Liver (tissue), 8 donors: ENCODE measurements at regions not wholly inside any gene's neighbourhood (a gene's known extent, or its start where the extent isn't known, plus 50 kb on each side); places are given as distances from the start of the nearest gene placed in this dataset.

Experiments used
- DNase-seq: peaks from one replicate; pipeline ENCODE4 v3.0.0-alpha.2; 2017; ENCODE audit warnings: low spot score
- H3K27ac ChIP-seq, 2 donors: one replicate each; pipeline ENCODE4 v1.7.0; 2013; ENCODE audit warnings: inconsistent platforms in 2 of 2, low read length in 2 of 2, control low read depth in 1 of 2, low read depth in 1 of 2, mild to moderate bottlenecking in 1 of 2
- H3K27me3 ChIP-seq, 4 donors: one replicate each; pipeline versions ENCODE4 v1.6.1 to v1.7.0; 2013; ENCODE audit warnings: low read length in 3 of 4, inconsistent platforms in 1 of 4, mild to moderate bottlenecking in 1 of 4, moderate library complexity in 1 of 4; ENCODE audit not compliant: control insufficient read depth in 4 of 4, insufficient read depth in 4 of 4
- H3K36me3 ChIP-seq, 4 donors: one replicate each; pipeline versions ENCODE4 v1.6.1 to v1.7.0; 2013; ENCODE audit warnings: low read length in 3 of 4, mild to moderate bottlenecking in 3 of 4, low read depth in 1 of 4, moderate library complexity in 1 of 4; ENCODE audit not compliant: control insufficient read depth in 4 of 4, insufficient read depth in 3 of 4
- H3K4me1 ChIP-seq, 4 donors: one replicate each; pipeline versions ENCODE4 v1.6.1 to v1.7.0; 2013; ENCODE audit warnings: low read length in 3 of 4, mild to moderate bottlenecking in 3 of 4, moderate library complexity in 1 of 4; ENCODE audit not compliant: control insufficient read depth in 4 of 4, insufficient read depth in 4 of 4
- H3K4me3 ChIP-seq, 3 donors: one replicate each; pipeline versions ENCODE4 v1.6.1 to v1.7.0; 2013; ENCODE audit warnings: low read length in 3 of 3, control low read depth in 1 of 3, low read depth in 1 of 3, mild to moderate bottlenecking in 1 of 3
- H3K9ac ChIP-seq, 2 donors: one replicate each; pipeline ENCODE4 v1.7.0; 2013; ENCODE audit warnings: low read length in 2 of 2, mild to moderate bottlenecking in 2 of 2, moderate library complexity in 2 of 2, control low read depth in 1 of 2, low read depth in 1 of 2
- H3K9me3 ChIP-seq, 4 donors: one replicate each; pipeline versions ENCODE4 v1.6.1 to v1.7.0; 2013; ENCODE audit warnings: low read length in 3 of 4; ENCODE audit not compliant: control insufficient read depth in 4 of 4
- ATF3 ChIP-seq: IDR thresholded peaks from 2 replicates; pipeline ENCODE4 v1.6.1; 2016; ENCODE audit warnings: antibody characterized with exemption
- EGR1 ChIP-seq, 2 donors: IDR thresholded peaks; 2 replicates each; pipeline ENCODE4 v1.6.1; 2016 to 2018; ENCODE audit warnings: antibody characterized with exemption in 2 of 2, low read depth in 2 of 2
- FOXA1 ChIP-seq: IDR thresholded peaks from 2 replicates; pipeline ENCODE4 v1.6.1; 2016; ENCODE audit warnings: antibody characterized with exemption
- GABPA ChIP-seq, 2 donors: IDR thresholded peaks in 1 of 2; conservative IDR thresholded peaks in 1 of 2; 2 replicates each; pipeline ENCODE4 v1.6.1; 2016; ENCODE audit warnings: antibody characterized with exemption in 2 of 2, mild to moderate bottlenecking in 1 of 2, moderate library complexity in 1 of 2
- HNF4G ChIP-seq: IDR thresholded peaks from 2 replicates; pipeline ENCODE4 v1.6.1; 2016; ENCODE audit warnings: antibody characterized with exemption
- MAX ChIP-seq: IDR thresholded peaks from 2 replicates; pipeline ENCODE4 v1.6.1; 2016; ENCODE audit warnings: antibody characterized with exemption
- RAD21 ChIP-seq, 2 donors: IDR thresholded peaks; 2 replicates each; pipeline ENCODE4 v1.6.1; 2016; ENCODE audit warnings: antibody characterized with exemption in 2 of 2, mild to moderate bottlenecking in 2 of 2
- REST ChIP-seq: IDR thresholded peaks from 2 replicates; pipeline ENCODE4 v1.6.1; 2016; ENCODE audit warnings: antibody characterized with exemption, mild to moderate bottlenecking
- RXRA ChIP-seq, 2 donors: IDR thresholded peaks; 2 replicates each; pipeline ENCODE4 v1.6.1; 2017 to 2018; ENCODE audit warnings: antibody characterized with exemption in 2 of 2, mild to moderate bottlenecking in 1 of 2
- SP1 ChIP-seq: IDR thresholded peaks from 2 replicates; pipeline ENCODE4 v1.6.1; 2018; ENCODE audit warnings: antibody characterized with exemption, mild to moderate bottlenecking
- TAF1 ChIP-seq: conservative IDR thresholded peaks from 2 replicates; pipeline ENCODE4 v1.6.1; 2016; ENCODE audit warnings: antibody characterized with exemption, mild to moderate bottlenecking
- YY1 ChIP-seq: IDR thresholded peaks from 2 replicates; pipeline ENCODE4 v1.6.1; 2016; ENCODE audit warnings: antibody characterized with exemption, mild to moderate bottlenecking
- ZBTB33 ChIP-seq: IDR thresholded peaks from 2 replicates; pipeline ENCODE4 v1.6.1; 2016; ENCODE audit warnings: antibody characterized with exemption
- WGBS: extraction: QIAGEN DNeasy Blood & Tissue Kit; methylation state at CpG from one replicate; pipeline ENCODE4 v1.1.7; 2013; 5-methylcytosine and 5-hydroxymethylcytosine counted together
- TF ChIP-seq, protein P1 (sequence below): fragments of 150-350 bp; IDR thresholded peaks from 2 replicates; pipeline ENCODE4 v1.5.1; 2017; ENCODE audit warnings: improper control_type of control experiment, low read depth, low read length; ENCODE audit not compliant: missing input control
- donor health status: healthy.
- donor health status: healthy.
- donor health status: healthy.
- donor health status: healthy.
- donor health status: healthy.

GRCh38 chr15:85859671-85860070, 64.9 kb upstream of the KLHL25 start:
- Histone ChIP-seq H3K9me3 (no peaks in the 10 kb centered on the region), H3K9ac (no peak overlapping the region), H3K27me3 (no peaks in the 10 kb centered on the region), H3K4me1 (no peaks in the 10 kb centered on the region), H3K27ac (no peak overlapping the region), H3K36me3 (no peaks in the 10 kb centered on the region), H3K4me3 (no peak overlapping the region)
- WGBS, result 76% methylated on average over 3 of the region's 3 CpGs
- no peak for TF ChIP-seq FOXA1
- TF ChIP-seq RXRA (IDR thresholded peaks at IDR 0.05), result no peak
- TF ChIP-seq REST, result no peak
- TF ChIP-seq SP1, result no peak
- no peak for TF ChIP-seq HNF4G
- no peak for TF ChIP-seq YY1
- TF ChIP-seq GABPA (IDR thresholded peaks at IDR 0.05 in 1 of 2, conservative IDR thresholded peaks at IDR 0.05 in 1 of 2), result no peak
- TF ChIP-seq, protein P1, sequence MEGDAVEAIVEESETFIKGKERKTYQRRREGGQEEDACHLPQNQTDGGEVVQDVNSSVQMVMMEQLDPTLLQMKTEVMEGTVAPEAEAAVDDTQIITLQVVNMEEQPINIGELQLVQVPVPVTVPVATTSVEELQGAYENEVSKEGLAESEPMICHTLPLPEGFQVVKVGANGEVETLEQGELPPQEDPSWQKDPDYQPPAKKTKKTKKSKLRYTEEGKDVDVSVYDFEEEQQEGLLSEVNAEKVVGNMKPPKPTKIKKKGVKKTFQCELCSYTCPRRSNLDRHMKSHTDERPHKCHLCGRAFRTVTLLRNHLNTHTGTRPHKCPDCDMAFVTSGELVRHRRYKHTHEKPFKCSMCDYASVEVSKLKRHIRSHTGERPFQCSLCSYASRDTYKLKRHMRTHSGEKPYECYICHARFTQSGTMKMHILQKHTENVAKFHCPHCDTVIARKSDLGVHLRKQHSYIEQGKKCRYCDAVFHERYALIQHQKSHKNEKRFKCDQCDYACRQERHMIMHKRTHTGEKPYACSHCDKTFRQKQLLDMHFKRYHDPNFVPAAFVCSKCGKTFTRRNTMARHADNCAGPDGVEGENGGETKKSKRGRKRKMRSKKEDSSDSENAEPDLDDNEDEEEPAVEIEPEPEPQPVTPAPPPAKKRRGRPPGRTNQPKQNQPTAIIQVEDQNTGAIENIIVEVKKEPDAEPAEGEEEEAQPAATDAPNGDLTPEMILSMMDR, result no peak
- TF ChIP-seq ATF3, result no peak
- TF ChIP-seq RAD21 (IDR thresholded peaks at IDR 0.05), result no peak
- no peak for TF ChIP-seq TAF1
- TF ChIP-seq MAX, result no peak
- no peak for DNase-seq

- no peak for TF ChIP-seq ZBTB33
- TF ChIP-seq YY1, result no peak
- TF ChIP-seq RXRA (IDR thresholded peaks at IDR 0.05), result no peak
- no peak for TF ChIP-seq HNF4G
- TF ChIP-seq MAX, result no peak
- TF ChIP-seq RAD21 (IDR thresholded peaks at IDR 0.05), result no peak
- TF ChIP-seq EGR1 (IDR thresholded peaks at IDR 0.05; ENCODE audit: low read depth in 2 of 2), result no peak
- H3K4me1 ChIP-seq, result no peaks in the 10 kb centered on the region
- DNase-seq, result no peak
- no peak overlapping the region for H3K9ac ChIP-seq
- H3K9me3 ChIP-seq, result no peaks in the 10 kb centered on the region
- H3K27ac ChIP-seq, result no peak overlapping the region
- H3K4me3 ChIP-seq, result no peak overlapping the region
- no peaks in the 10 kb centered on the region for H3K36me3 ChIP-seq
- H3K27me3 ChIP-seq, result no peaks in the 10 kb centered on the region
- WGBS, result 85% methylated on average over 17 of the region's 17 CpGs
These were observed 65.9 kb upstream of the KLHL25 start for GRCh38 chr15:85860394-85861161.
